SK-N-MC (cell line): ENCODE measurements at regions not wholly inside any gene's neighbourhood (a gene's known extent, or its start where the extent isn't known, plus 50 kb on each side); places are given as distances from the start of the nearest gene placed in this dataset.

ENCODE experiments used
- DNase-seq: peaks from one replicate; pipeline ENCODE4 v3.0.0-alpha.2; 2011; ENCODE audit warnings: low read depth, low spot score
- H3K27ac ChIP-seq: fragments of 200-600 bp; sonication (generic); 2 replicates; pipeline ENCODE4 v1.5.1; 2016; ENCODE audit warnings: mixed run types
- H3K36me3 ChIP-seq: fragments of 200-600 bp; sonication (generic); 2 replicates; pipeline ENCODE4 v1.6.1; 2017; ENCODE audit warnings: antibody characterized with exemption, low read length, mixed read lengths; ENCODE audit not compliant: insufficient read depth
- H3K4me3 ChIP-seq: fragments of 200-600 bp; sonication (generic); 2 replicates; pipeline ENCODE4 v1.5.1; 2016
- H3K9ac ChIP-seq: fragments of 200-600 bp; sonication (generic); 2 replicates; pipeline ENCODE4 v1.8.0; 2017; ENCODE audit warnings: mixed run types, mixed read lengths; ENCODE audit not compliant: insufficient read length
- H3K9me3 ChIP-seq: fragments of 200-600 bp; sonication (generic); 2 replicates; pipeline ENCODE4 v1.6.1; 2017; ENCODE audit warnings: low read depth, mild to moderate bottlenecking, antibody characterized with exemption, low read length, moderate library complexity, mixed read lengths
- EZH2 ChIP-seq: fragments of 200-600 bp; sonication (generic); IDR thresholded peaks from one replicate; pipeline ENCODE4 v1.6.1; 2017; ENCODE audit warnings: antibody characterized with exemption
- FOXP2 ChIP-seq: optimal IDR thresholded peaks from 2 replicates; pipeline ENCODE3; 2011; ENCODE audit warnings: mild to moderate bottlenecking, moderate library complexity; ENCODE audit not compliant: insufficient read depth; ENCODE audit errors: extremely low read length, control extremely low read depth
- POLR2AphosphoS5 ChIP-seq: IDR thresholded peaks from 2 replicates; pipeline ENCODE4 v1.6.1; 2012; ENCODE audit warnings: mild to moderate bottlenecking, low read depth, low read length, borderline replicate concordance

DNA sequence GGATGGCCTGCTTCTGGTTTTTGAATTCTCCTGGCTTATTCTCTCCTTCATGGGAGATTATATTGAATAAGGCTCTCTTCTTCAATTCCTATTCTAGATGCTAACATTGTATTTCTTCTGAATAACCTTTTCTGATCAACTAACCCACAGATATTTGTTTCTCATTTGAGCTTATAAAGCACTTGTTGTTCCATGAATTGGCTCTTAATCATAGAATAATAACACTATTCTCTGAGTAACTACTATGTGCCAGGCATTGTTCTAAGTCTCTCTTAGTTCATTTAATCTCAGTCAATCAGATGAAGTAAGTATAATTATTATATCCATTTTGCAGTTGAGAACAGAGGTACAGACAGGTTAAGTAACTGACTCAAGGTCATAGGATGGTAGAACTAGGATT lies 136.3 kb upstream of the MLIP start:
- DNase-seq = no peak
- no peaks in the 10 kb centered on the region for H3K9me3 ChIP-seq
- no peak overlapping the region for H3K4me3 ChIP-seq
- H3K36me3 ChIP-seq = no peaks in the 10 kb centered on the region
- H3K9ac ChIP-seq = no peak overlapping the region
- TF ChIP-seq POLR2AphosphoS5 (no peak), FOXP2 (no peak), EZH2 (no peak)
- H3K27ac ChIP-seq = no peak overlapping the region

DNA sequence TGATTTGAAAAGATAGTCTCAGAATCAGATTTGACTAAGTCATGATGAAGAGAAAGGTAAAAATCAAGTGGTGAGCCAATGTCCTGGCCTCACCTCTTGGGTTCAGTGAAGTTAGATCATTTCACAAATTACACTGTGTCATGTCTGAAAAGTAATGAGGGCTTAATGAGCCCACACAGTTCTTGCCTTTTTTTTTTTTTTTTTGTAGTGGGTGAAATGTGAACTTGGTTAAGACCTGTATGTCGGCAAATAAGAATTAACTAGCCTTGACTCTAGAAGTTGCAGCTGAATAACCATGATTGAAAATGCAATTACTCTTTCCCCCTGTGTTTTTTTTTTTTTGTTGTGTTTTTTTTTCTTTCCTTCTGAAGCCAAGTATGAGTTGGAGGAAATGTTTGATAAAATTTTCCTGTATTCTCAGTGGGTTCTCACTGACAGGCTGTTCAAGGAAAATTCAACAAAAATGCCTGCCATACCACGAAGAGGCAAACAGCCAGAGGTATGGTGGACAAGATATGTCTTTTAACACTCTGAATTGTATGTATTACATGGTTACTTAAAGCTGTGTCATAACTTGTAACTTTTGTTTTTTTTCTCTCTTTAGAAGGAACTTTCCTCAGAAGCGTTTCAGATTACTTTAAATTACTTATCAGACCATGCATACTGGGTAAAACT lies 135.2 kb upstream of the MLIP start:
- H3K9me3 ChIP-seq = no peaks in the 10 kb centered on the region
- DNase-seq = no peak

DNA sequence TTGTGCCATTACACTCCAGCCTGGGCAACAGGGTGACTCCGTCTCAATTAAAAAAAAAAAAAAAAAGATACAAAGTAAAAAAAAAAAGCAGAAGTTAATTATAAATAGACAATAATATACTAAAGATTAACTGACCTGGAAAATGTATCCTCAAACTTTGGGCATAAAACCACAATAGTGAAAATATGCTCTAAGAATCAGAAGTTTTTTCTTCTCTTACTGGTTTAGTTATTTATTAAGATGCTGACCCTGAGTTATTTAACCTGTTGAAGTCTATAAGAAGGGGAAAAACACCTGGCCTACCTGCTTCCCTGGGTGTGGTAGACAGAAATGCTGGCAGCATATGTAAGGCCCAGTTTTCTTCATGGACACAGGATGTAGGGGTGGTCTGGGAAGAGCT lies 133.7 kb upstream of the MLIP start:
- H3K9ac ChIP-seq = no peak overlapping the region
- H3K36me3 ChIP-seq = no peaks in the 10 kb centered on the region
- H3K4me3 ChIP-seq = no peak overlapping the region
- DNase-seq = no peak
- TF ChIP-seq EZH2 (no peak), FOXP2 (no peak), POLR2AphosphoS5 (no peak)
- no peaks in the 10 kb centered on the region for H3K9me3 ChIP-seq
- no peak overlapping the region for H3K27ac ChIP-seq

More for the DNA sequence above, 135.2 kb upstream of the MLIP start:
- no peaks in the 10 kb centered on the region for H3K36me3 ChIP-seq
- no peak overlapping the region for H3K27ac ChIP-seq
- no peak overlapping the region for H3K4me3 ChIP-seq
- no peak overlapping the region for H3K9ac ChIP-seq
- TF ChIP-seq EZH2 (no peak), POLR2AphosphoS5 (no peak), FOXP2 (no peak)

DNA sequence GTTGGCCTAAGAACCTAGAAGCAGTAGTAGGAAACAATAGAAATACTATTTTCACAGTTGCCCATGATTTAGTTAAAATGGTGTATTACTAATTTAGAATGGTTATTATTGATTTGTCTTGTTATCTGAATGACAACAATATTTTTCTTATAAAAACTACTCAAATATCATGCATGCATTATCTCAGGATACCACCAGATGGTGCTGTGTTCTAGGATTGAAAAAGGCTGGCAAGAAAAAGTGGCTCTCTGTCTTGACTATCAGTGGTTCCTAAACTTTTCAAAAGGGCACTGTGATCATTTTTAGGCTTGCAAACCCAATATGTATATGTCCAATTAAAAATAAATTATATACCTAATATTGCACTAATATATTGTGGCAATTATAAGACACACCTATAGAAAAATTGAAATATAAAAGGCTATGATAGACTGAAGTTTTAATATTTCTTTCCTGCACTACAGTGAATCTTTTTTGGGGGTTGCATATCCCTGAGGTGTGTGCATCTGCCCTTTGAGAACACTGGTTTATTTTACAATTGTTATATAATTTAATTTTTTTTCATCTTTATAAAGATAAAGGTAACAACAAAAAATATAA lies 131.7 kb upstream of the MLIP start:
- H3K9me3 ChIP-seq = no peaks in the 10 kb centered on the region
- H3K4me3 ChIP-seq = no peak overlapping the region
- no peaks in the 10 kb centered on the region for H3K36me3 ChIP-seq
- H3K27ac ChIP-seq = no peak overlapping the region
- TF ChIP-seq POLR2AphosphoS5 (no peak), EZH2 (no peak), FOXP2 (no peak)
- H3K9ac ChIP-seq = no peak overlapping the region
- no peak for DNase-seq

DNA sequence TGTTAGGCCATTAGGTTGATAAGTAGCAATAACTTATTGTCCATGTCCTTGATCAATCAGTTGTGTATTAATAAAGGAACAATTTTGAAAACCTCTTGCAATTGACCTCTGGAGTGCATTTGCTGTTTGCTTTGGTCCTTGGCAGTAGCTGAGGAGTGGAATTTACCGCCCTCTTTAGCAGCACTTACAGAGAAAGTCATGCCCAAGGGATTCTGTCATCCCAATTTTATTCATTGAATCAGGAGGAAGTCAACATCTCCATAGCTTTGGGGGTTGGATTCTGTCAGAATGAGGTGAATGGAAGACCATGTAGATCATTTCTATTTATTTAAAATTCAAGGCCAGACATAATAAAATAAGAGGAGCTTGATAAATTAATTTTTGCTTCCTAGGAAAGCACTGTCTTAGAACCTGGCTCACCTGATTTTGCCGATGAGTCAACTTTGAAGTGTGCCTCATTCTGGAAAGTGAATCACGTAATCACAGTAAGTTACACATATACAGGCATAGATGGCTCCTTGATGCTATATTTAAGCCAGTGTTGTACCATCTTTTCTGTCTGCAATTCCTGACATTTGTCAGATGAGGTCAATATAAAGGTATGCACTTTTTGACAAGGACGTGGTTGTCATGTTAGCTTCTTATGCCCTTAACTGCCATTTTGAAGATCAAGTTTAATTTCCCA lies 128.7 kb upstream of the MLIP start:
- TF ChIP-seq POLR2AphosphoS5 (no peak), FOXP2 (no peak), EZH2 (no peak)
- DNase-seq = no peak
- Histone ChIP-seq H3K27ac (no peak overlapping the region), H3K36me3 (no peaks in the 10 kb centered on the region), H3K9me3 (no peaks in the 10 kb centered on the region), H3K9ac (no peak overlapping the region), H3K4me3 (no peak overlapping the region)

DNA sequence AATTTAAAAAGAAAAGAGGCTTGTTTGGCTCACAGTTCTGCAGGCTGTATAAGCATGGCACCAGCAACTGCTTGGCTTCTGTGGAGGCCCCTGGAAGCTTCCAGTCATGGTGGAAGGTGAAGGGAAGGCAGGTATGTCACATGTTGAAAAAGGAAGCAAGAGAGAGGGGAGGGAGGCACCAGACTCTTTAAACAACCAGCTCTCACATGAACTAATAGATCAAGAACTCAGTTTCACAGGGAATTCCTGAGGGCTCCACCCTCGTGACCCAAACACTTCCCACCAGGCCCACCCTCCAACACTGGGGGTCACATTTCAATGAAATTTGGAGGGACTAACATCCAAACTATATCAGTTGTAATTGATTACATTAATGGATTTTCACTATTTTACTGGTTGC lies 127.9 kb upstream of the MLIP start:
- no peak overlapping the region for H3K4me3 ChIP-seq
- H3K9me3 ChIP-seq = no peaks in the 10 kb centered on the region
- TF ChIP-seq POLR2AphosphoS5 (no peak), FOXP2 (no peak), EZH2 (no peak)
- no peak overlapping the region for H3K9ac ChIP-seq
- H3K27ac ChIP-seq = no peak overlapping the region
- no peak for DNase-seq
- no peaks in the 10 kb centered on the region for H3K36me3 ChIP-seq

DNA sequence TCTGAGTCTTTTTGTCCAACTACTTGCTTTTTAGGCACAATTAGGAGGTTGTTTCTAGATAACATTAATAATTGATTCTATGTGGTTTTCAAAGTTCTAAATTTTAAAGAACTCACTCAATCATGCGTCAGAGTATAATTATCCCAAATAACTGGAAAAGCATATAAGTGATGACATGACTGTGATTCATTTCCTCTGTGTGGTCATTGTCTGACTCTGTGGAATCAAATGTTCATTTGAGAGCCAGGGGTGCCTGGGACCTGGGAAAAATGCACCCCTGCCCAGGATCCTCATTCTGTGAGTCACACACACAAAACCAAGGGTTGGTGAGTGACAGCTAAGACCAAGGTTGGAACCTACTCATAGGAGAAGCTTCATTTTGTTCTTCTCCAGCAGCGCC lies 127.1 kb upstream of the MLIP start:
- Histone ChIP-seq H3K4me3 (no peak overlapping the region), H3K27ac (0 out of 2 replicates have a peak overlapping the region, but pooled peaks have one; percentile 7), H3K9ac (no peak overlapping the region), H3K36me3 (no peaks in the 10 kb centered on the region), H3K9me3 (no peaks in the 10 kb centered on the region)
- DNase-seq = no peak
- TF ChIP-seq EZH2 (no peak), FOXP2 (no peak), POLR2AphosphoS5 (no peak)

GRCh38 chr6:53984581-53984980 lies 126.7 kb upstream of the MLIP start:
- no peaks in the 10 kb centered on the region for H3K36me3 ChIP-seq
- H3K4me3 ChIP-seq = no peak overlapping the region
- TF ChIP-seq EZH2 = no peak
- no peak for TF ChIP-seq POLR2AphosphoS5
- no peak for TF ChIP-seq FOXP2
- H3K9ac ChIP-seq = no peak overlapping the region
- H3K27ac ChIP-seq = 0 out of 2 replicates have a peak overlapping the region, but pooled peaks have one; percentile 7
- no peak for DNase-seq
- no peaks in the 10 kb centered on the region for H3K9me3 ChIP-seq
